B cell (primary cell): ENCODE measurements at regions not wholly inside any gene's neighbourhood (a gene's known extent, or its start where the extent isn't known, plus 50 kb on each side); places are given as distances from the start of the nearest gene placed in this dataset.

Experiments
- EZH2 ChIP-seq: IDR thresholded peaks from 2 replicates; pipeline ENCODE4 v1.6.1; 2012; ENCODE audit warnings: borderline replicate concordance, low read depth, mild to moderate bottlenecking, moderate library complexity, low read length; ENCODE audit not compliant: insufficient read depth, poor library complexity, severe bottlenecking
- TF ChIP-seq, protein P1 (sequence below): fragments of 200-600 bp; IDR thresholded peaks from one replicate; pipeline ENCODE4 v1.8.0; 2022; ENCODE audit warnings: antibody characterized with exemption, mild to moderate bottlenecking

DNA sequence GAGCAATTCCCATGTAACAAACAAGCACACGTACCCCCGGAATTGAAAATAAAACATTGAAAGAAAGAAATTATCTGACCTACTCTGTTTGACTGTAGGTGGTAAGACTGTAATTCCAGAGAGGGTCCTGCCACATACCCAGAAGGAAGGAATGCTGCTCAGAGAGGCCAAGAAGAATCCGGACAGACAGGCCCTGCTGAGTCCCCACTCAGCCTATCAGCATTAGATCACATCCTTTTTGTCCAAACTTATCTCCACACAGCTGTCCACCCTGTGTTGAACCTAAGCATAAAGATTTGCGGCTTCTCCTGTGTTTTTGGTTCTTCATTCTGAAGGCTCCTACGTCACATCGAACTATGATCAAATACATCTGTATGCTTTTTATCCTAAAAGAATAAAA is 591.9 kb downstream of the QKI start:
- TF ChIP-seq, protein P1, sequence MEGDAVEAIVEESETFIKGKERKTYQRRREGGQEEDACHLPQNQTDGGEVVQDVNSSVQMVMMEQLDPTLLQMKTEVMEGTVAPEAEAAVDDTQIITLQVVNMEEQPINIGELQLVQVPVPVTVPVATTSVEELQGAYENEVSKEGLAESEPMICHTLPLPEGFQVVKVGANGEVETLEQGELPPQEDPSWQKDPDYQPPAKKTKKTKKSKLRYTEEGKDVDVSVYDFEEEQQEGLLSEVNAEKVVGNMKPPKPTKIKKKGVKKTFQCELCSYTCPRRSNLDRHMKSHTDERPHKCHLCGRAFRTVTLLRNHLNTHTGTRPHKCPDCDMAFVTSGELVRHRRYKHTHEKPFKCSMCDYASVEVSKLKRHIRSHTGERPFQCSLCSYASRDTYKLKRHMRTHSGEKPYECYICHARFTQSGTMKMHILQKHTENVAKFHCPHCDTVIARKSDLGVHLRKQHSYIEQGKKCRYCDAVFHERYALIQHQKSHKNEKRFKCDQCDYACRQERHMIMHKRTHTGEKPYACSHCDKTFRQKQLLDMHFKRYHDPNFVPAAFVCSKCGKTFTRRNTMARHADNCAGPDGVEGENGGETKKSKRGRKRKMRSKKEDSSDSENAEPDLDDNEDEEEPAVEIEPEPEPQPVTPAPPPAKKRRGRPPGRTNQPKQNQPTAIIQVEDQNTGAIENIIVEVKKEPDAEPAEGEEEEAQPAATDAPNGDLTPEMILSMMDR, result no peak
- TF ChIP-seq EZH2, result no peak
